ENCODE measurements at regions not wholly inside any gene's neighbourhood (a gene's known extent, or its start where the extent isn't known, plus 50 kb on each side); places are given as distances from the start of the nearest gene placed in this dataset.

GRCh38 chr1:237962985-237963384, 72.3 kb upstream of the ZP4 start:
- Histone ChIP-seq H3K4me1 (ENCODE audit: control insufficient read depth, extremely low read depth, insufficient read depth, low read length) (no peaks in the 10 kb centered on the region), H4K20me1 (replicated peaks; ENCODE audit: control insufficient read depth, extremely low read depth, insufficient read depth, low read length) (no peaks in the 10 kb centered on the region), H3K27ac (ENCODE audit: insufficient read depth, low read depth, low read length) (no peak overlapping the region), H3K9ac (replicated peaks; ENCODE audit: extremely low read depth, insufficient read depth, low read length) (no peak overlapping the region), H3K9me3 (replicated peaks; ENCODE audit: control insufficient read depth, insufficient read depth, low read length) (no peaks in the 10 kb centered on the region), H2AFZ (ENCODE audit: low read depth, low read length) (no peak overlapping the region), H3K9me1 (replicated peaks; ENCODE audit: control insufficient read depth, extremely low read depth, insufficient read depth, low read length) (no peaks in the 10 kb centered on the region), H3K27me3 (ENCODE audit: control insufficient read depth in 2 of 2, insufficient read depth in 2 of 2, low read length in 2 of 2) (no peaks in the 10 kb centered on the region), H3K36me3 (ENCODE audit: control insufficient read depth in 2 of 2, extremely low read depth in 1 of 2, insufficient read depth in 2 of 2, low read length in 2 of 2) (no peaks in the 10 kb centered on the region), H3K4me3 (replicated peaks in 1 of 3; ENCODE audit: insufficient read depth in 1 of 3, low read depth in 1 of 3, low read length in 3 of 3) (no peak overlapping the region), H3K4me2 (ENCODE audit: insufficient read depth, low read length) (no peak overlapping the region), H3K79me2 (ENCODE audit: control insufficient read depth, insufficient read depth, low read length) (no peaks in the 10 kb centered on the region)
- FAIRE-seq: no peak
- DNase-seq (ENCODE audit: low read depth, low spot score): no peak
- intact Hi-C loops (cut with micrococcal nuclease) (no loop called here), dilution Hi-C loops (cut with MboI; ENCODE audit: extremely low pct_ligation_motif_present, low sequenced_read_pairs) (no loop called here)
- ChIA-PET CTCF (no interaction called here), POLR2A (no interaction called here)
- TF ChIP-seq MYC (IDR thresholded peaks at IDR 0.05; ENCODE audit: low read depth, low read length): no peak
- BruUV-seq (replicated peaks): no TSS peak

- DNase-seq (ENCODE audit: low read depth, low spot score): no peak
- Histone ChIP-seq H3K9ac (replicated peaks; ENCODE audit: extremely low read depth, insufficient read depth, low read length) (no peak overlapping the region), H2AFZ (ENCODE audit: low read depth, low read length) (no peak overlapping the region), H3K79me2 (ENCODE audit: control insufficient read depth, insufficient read depth, low read length) (no peaks in the 10 kb centered on the region), H3K27me3 (ENCODE audit: control insufficient read depth in 2 of 2, insufficient read depth in 2 of 2, low read length in 2 of 2) (no peaks in the 10 kb centered on the region), H4K20me1 (replicated peaks; ENCODE audit: control insufficient read depth, extremely low read depth, insufficient read depth, low read length) (no peaks in the 10 kb centered on the region), H3K4me3 (replicated peaks in 1 of 3; ENCODE audit: insufficient read depth in 1 of 3, low read depth in 1 of 3, low read length in 3 of 3) (no peak overlapping the region), H3K27ac (ENCODE audit: insufficient read depth, low read depth, low read length) (no peak overlapping the region), H3K9me3 (replicated peaks; ENCODE audit: control insufficient read depth, insufficient read depth, low read length) (no peaks in the 10 kb centered on the region), H3K4me2 (ENCODE audit: insufficient read depth, low read length) (no peak overlapping the region), H3K36me3 (ENCODE audit: control insufficient read depth in 2 of 2, extremely low read depth in 1 of 2, insufficient read depth in 2 of 2, low read length in 2 of 2) (no peaks in the 10 kb centered on the region), H3K4me1 (ENCODE audit: control insufficient read depth, extremely low read depth, insufficient read depth, low read length) (no peaks in the 10 kb centered on the region), H3K9me1 (replicated peaks; ENCODE audit: control insufficient read depth, extremely low read depth, insufficient read depth, low read length) (no peaks in the 10 kb centered on the region)
- TF ChIP-seq MAX (IDR thresholded peaks at IDR 0.05; ENCODE audit: insufficient read depth, insufficient read length) (no peak), FOS (IDR thresholded peaks at IDR 0.05; ENCODE audit: borderline replicate concordance, insufficient read depth, low read length) (no peak), POLR2AphosphoS5 (IDR thresholded peaks at IDR 0.05; ENCODE audit: insufficient read depth, low read depth, low read length) (no peak), POLR2A (IDR thresholded peaks at IDR 0.05; ENCODE audit: low read depth, low read length) (no peak), JUN (IDR thresholded peaks at IDR 0.05; ENCODE audit: borderline replicate concordance, insufficient read depth, insufficient read length, low read depth) (no peak), GATA2 (IDR thresholded peaks at IDR 0.05; ENCODE audit: insufficient read depth, insufficient read length, low read depth, low read length) (no peak), MYC (IDR thresholded peaks at IDR 0.05; ENCODE audit: low read depth, low read length) (no peak), EZH2 (IDR thresholded peaks at IDR 0.05; ENCODE audit: borderline replicate concordance, low read depth, low read length, severe bottlenecking) (no peak), CTCF (IDR thresholded peaks at IDR 0.05; ENCODE audit: extremely low read depth in 1 of 2, insufficient read depth in 1 of 2, low read depth in 1 of 2, low read length in 2 of 2) (no peak)
- dilution Hi-C loops (cut with MboI; ENCODE audit: extremely low pct_ligation_motif_present, low sequenced_read_pairs) (no loop called here), intact Hi-C loops (cut with micrococcal nuclease) (no loop called here)
- no peak for FAIRE-seq
- ChIA-PET POLR2A (no interaction called here), CTCF (no interaction called here)
- no TSS peak for BruUV-seq (replicated peaks)
These were observed 71.0 kb upstream of the ZP4 start for GRCh38 chr1:237961754-237962153.

Data from endothelial cell of umbilical vein (primary cell).